NCI-H345 (cell line): ENCODE measurements at regions not wholly inside any gene's neighbourhood (a gene's known extent, or its start where the extent isn't known, plus 50 kb on each side); places are given as distances from the start of the nearest gene placed in this dataset.
"Not testable (repeated sequence)": the region's sequence is repeated elsewhere in the genome, so short reads cannot be mapped to it uniquely, and the experiment has no call there.

Experiments used
- DNase-seq: peaks from one replicate; lab custom pipeline; 2025; lab: John Stamatoyannopoulos, UW

- no peak for DNase-seq
Measured at GRCh38 chr21:38114717-38115333, 142.0 kb upstream of the KCNJ15 start.

GRCh38 chr21:38115870-38116269 lies 140.9 kb upstream of the KCNJ15 start:
- no peak for DNase-seq

- DNase-seq = no peak
Measured at GRCh38 chr21:38119793-38120192, 137.0 kb upstream of the KCNJ15 start.

GRCh38 chr21:38120679-38120983 lies 136.2 kb upstream of the KCNJ15 start:
- not testable (repeated sequence) for DNase-seq

- DNase-seq = no peak
Measured at GRCh38 chr21:38120984-38121855, 135.6 kb upstream of the KCNJ15 start.

- DNase-seq = no peak
Measured at GRCh38 chr21:38121888-38122720, 134.7 kb upstream of the KCNJ15 start.

GRCh38 chr21:38123626-38124025 lies 133.2 kb upstream of the KCNJ15 start:
- DNase-seq = no peak

GRCh38 chr21:38126666-38127303 lies 130.0 kb upstream of the KCNJ15 start:
- DNase-seq = peak; percentile 62

- DNase-seq = no peak
Measured at GRCh38 chr21:38129711-38130110, 127.1 kb upstream of the KCNJ15 start.

GRCh38 chr21:38133240-38133639 lies 123.6 kb upstream of the KCNJ15 start:
- DNase-seq = no peak

GRCh38 chr21:38134084-38134873 lies 122.5 kb upstream of the KCNJ15 start:
- no peak for DNase-seq

GRCh38 chr21:38136201-38136600 lies 120.6 kb upstream of the KCNJ15 start:
- DNase-seq = no peak

GRCh38 chr21:38139380-38140168 lies 117.2 kb upstream of the KCNJ15 start:
- no peak for DNase-seq

- DNase-seq = peak; percentile 22
Measured at GRCh38 chr21:38140207-38140903, 116.4 kb upstream of the KCNJ15 start.

- DNase-seq = no peak
Measured at GRCh38 chr21:38142224-38142623, 114.6 kb upstream of the KCNJ15 start.

- no peak for DNase-seq
Measured at GRCh38 chr21:38144193-38144592, 112.6 kb upstream of the KCNJ15 start.

- no peak for DNase-seq
Measured at GRCh38 chr21:38145104-38145503, 111.7 kb upstream of the KCNJ15 start.

GRCh38 chr21:38147391-38147790 lies 109.4 kb upstream of the KCNJ15 start:
- no peak for DNase-seq

- no peak for DNase-seq
Measured at GRCh38 chr21:38148046-38148445, 108.7 kb upstream of the KCNJ15 start.

- no peak for DNase-seq
Measured at GRCh38 chr21:38151021-38151645, 105.7 kb upstream of the KCNJ15 start.
